Left ventricle myocardium inferior (tissue), 1 donor: ENCODE measurements at regions not wholly inside any gene's neighbourhood (a gene's known extent, or its start where the extent isn't known, plus 50 kb on each side); places are given as distances from the start of the nearest gene placed in this dataset.
A peak's percentile ranks its signal among the peaks of the same experiment; 100 is the strongest.

Source experiments
- DNase-seq: peaks from one replicate; pipeline ENCODE4 v3.0.0-alpha.2; 2020
- H3K27ac ChIP-seq: fragments of 200-600 bp; replicated peaks from 2 replicates; pipeline ENCODE4 v1.8.0; 2021
- H3K27me3 ChIP-seq: fragments of 200-600 bp; 2 replicates; pipeline ENCODE4 v1.8.0; 2021; ENCODE audit warnings: low read depth
- H3K36me3 ChIP-seq: fragments of 200-600 bp; 2 replicates; pipeline ENCODE4 v1.8.0; 2021
- H3K4me1 ChIP-seq: fragments of 200-600 bp; 2 replicates; pipeline ENCODE4 v1.8.0; 2021
- H3K4me3 ChIP-seq: fragments of 200-600 bp; 2 replicates; pipeline ENCODE4 v1.8.0; 2021; ENCODE audit warnings: mild to moderate bottlenecking, moderate library complexity
- H3K9me3 ChIP-seq: fragments of 200-600 bp; replicated peaks from 2 replicates; pipeline ENCODE4 v1.8.0; 2021
- CTCF ChIP-seq: fragments of 200-600 bp; IDR thresholded peaks from 2 replicates; pipeline ENCODE4 v1.8.0; 2021; ENCODE audit warnings: antibody characterized with exemption, mild to moderate bottlenecking, borderline replicate concordance
- intact Hi-C: fragments of 100-400 bp; cut with micrococcal nuclease; formaldehyde crosslinking; loops from one replicate; pipeline ENCODE4 v1.11.0; 2022
- donor health status: DM: no; HTN: yes; CAD: no; lungs with severe emphysema.

GRCh38 chr15:93987068-93987467 lies 244.3 kb upstream of the MCTP2 start:
- H3K4me1 ChIP-seq = peaks cover 14% of the 10 kb centered on the region
- intact Hi-C loops = no loop called here
- H3K9me3 ChIP-seq = no peaks in the 10 kb centered on the region
- no peaks in the 10 kb centered on the region for H3K36me3 ChIP-seq
- no peak for DNase-seq
- peaks cover 27% of the 10 kb centered on the region for H3K27me3 ChIP-seq
- H3K4me3 ChIP-seq = no peak overlapping the region
- H3K27ac ChIP-seq = no peak overlapping the region
- no peak for TF ChIP-seq CTCF

- TF ChIP-seq CTCF = no peak
- Histone ChIP-seq H3K27ac (peak overlapping the region; percentile 21), H3K4me3 (no peak overlapping the region), H3K9me3 (no peaks in the 10 kb centered on the region), H3K4me1 (peaks cover 19% of the 10 kb centered on the region), H3K27me3 (peaks cover 27% of the 10 kb centered on the region), H3K36me3 (no peaks in the 10 kb centered on the region)
- no peak for DNase-seq
- intact Hi-C loops = no loop called here
Observed at GRCh38 chr15:93986400-93986984, 244.9 kb upstream of the MCTP2 start.

- intact Hi-C loops = no loop called here
- H3K27ac ChIP-seq = peak overlapping the region; percentile 31
Observed at GRCh38 chr15:93985925-93986324, 245.4 kb upstream of the MCTP2 start.

GRCh38 chr15:93985176-93985575 lies 246.2 kb upstream of the MCTP2 start:
- H3K27me3 ChIP-seq = peaks cover 27% of the 10 kb centered on the region
- no peaks in the 10 kb centered on the region for H3K36me3 ChIP-seq
- intact Hi-C loops = no loop called here
- DNase-seq = no peak
- H3K9me3 ChIP-seq = no peaks in the 10 kb centered on the region
- no peak overlapping the region for H3K4me3 ChIP-seq
- no peak overlapping the region for H3K27ac ChIP-seq
- no peak for TF ChIP-seq CTCF
- peaks cover 22% of the 10 kb centered on the region for H3K4me1 ChIP-seq

More at GRCh38 chr15:93985925-93986324, 245.4 kb upstream of the MCTP2 start:
- H3K27me3 ChIP-seq = peaks cover 27% of the 10 kb centered on the region
- H3K36me3 ChIP-seq = no peaks in the 10 kb centered on the region
- TF ChIP-seq CTCF = no peak
- peaks cover 19% of the 10 kb centered on the region for H3K4me1 ChIP-seq
- H3K4me3 ChIP-seq = no peak overlapping the region
- no peak for DNase-seq
- H3K9me3 ChIP-seq = no peaks in the 10 kb centered on the region

- Histone ChIP-seq H3K4me3 (no peak overlapping the region), H3K27ac (peak overlapping the region; percentile 82), H3K9me3 (no peaks in the 10 kb centered on the region), H3K4me1 (peaks cover 26% of the 10 kb centered on the region), H3K27me3 (peaks cover 27% of the 10 kb centered on the region), H3K36me3 (no peaks in the 10 kb centered on the region)
- intact Hi-C loops = no loop called here
- no peak for TF ChIP-seq CTCF
- no peak for DNase-seq
Observed at GRCh38 chr15:93983526-93983925, 247.8 kb upstream of the MCTP2 start.
